Psoas muscle (tissue), 7 donors: ENCODE measurements at regions not wholly inside any gene's neighbourhood (a gene's known extent, or its start where the extent isn't known, plus 50 kb on each side); places are given as distances from the start of the nearest gene placed in this dataset.

ENCODE experiments used
- ATAC-seq, 4 donors: fragments of 200-7000 bp; cut with Tn5 transposase; one replicate each; pipeline ENCODE4 v1.9.1; 2020; ENCODE audit warnings: moderate library complexity in 3 of 4, mild to moderate bottlenecking in 2 of 4
- DNase-seq, 2 donors: peaks; one replicate each; pipeline ENCODE4 v3.0.0-alpha.2; 2020
- H3K27ac ChIP-seq: fragments of 200-600 bp; one replicate; pipeline ENCODE4 v1.8.0; 2022
- H3K27me3 ChIP-seq, 3 donors: fragments of 200-600 bp in 1 of 3; one replicate each; pipeline versions ENCODE4 v1.6.1 to v1.8.0; 2013 to 2022; ENCODE audit warnings: low read length in 2 of 3, mild to moderate bottlenecking in 2 of 3, moderate library complexity in 1 of 3; ENCODE audit not compliant: insufficient read depth in 3 of 3
- H3K36me3 ChIP-seq, 2 donors: fragments of 200-600 bp in 1 of 2; one replicate each; pipeline versions ENCODE4 v1.6.1 to v1.8.0; 2013 to 2022; ENCODE audit warnings: low read depth in 1 of 2, mild to moderate bottlenecking in 1 of 2, moderate library complexity in 1 of 2; ENCODE audit not compliant: insufficient read depth in 1 of 2
- H3K4me1 ChIP-seq: fragments of 200-600 bp; one replicate; pipeline ENCODE4 v1.8.0; 2022
- H3K4me3 ChIP-seq: fragments of 200-600 bp; one replicate; pipeline ENCODE4 v1.8.0; 2022; ENCODE audit warnings: mild to moderate bottlenecking
- H3K9me3 ChIP-seq: fragments of 200-600 bp; one replicate; pipeline ENCODE4 v1.8.0; 2022
- CTCF ChIP-seq: fragments of 200-600 bp; IDR thresholded peaks from one replicate; pipeline ENCODE4 v1.8.0; 2022; ENCODE audit warnings: antibody characterized with exemption
- WGBS, 3 donors: extraction: QIAGEN DNeasy Blood & Tissue Kit; methylation state at CpG; one replicate each; pipeline versions ENCODE4 v1.1.6 to v1.1.7; 2013; 5-methylcytosine and 5-hydroxymethylcytosine counted together
- intact Hi-C, 2 donors: fragments of 100-400 bp; cut with DNase I; formaldehyde crosslinking; loops; one replicate each; pipeline versions ENCODE4 v1.11.0 to v1.14.2; 2022
- donor health status: healthy with polysubstance abuse.
- donor health status: DM: no; HTN: no; CAD: no; lungs with moderate emphysema.
- donor health status: Bipolar disorder and iron deficiency.
- donor health status: healthy.
- donor health status: DM: yes; HTN: yes; CAD: no.
- donor health status: DM: no; HTN: no; CAD: no.
- donor health status: DM: yes; HTN: yes; CAD: no.

DNA sequence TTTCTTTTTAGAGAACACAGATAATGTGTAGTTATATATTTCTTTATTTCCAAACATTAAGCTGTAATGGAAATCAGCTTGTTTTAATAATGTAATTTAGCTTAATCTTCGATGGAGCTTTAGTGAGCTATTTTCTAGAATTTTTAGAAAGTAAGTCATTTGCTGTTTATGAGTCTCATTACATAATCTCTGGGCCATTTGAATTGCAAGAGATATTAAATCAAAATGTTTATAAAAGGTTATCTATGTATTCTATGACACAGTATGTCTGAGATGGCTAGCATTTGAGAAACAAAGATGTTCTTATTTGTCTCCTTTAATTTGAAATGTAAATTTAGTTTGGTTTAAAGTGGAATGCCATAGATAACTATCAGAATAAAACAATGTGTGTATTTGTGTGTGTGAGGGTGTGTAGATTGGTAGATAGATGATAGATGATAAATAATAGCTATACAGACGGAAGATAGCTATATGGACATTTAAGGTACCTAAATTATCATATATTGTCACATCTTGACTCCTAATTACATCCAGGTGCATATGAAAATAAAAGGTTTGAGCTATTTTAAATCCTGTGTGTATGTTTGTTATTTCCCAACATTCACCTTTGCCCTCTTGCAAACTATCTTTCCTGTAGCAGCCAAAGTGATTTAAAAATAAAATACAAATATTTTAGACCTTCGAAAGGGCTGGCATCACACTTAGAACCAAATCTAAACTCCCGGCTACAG, 478.0 kb upstream of the KLF6 start:
- H3K9me3 ChIP-seq = no peaks in the 10 kb centered on the region
- no peaks in the 10 kb centered on the region for H3K36me3 ChIP-seq
- 60 to 67% (median 60%) methylated on average over 4 of the region's 4 CpGs for WGBS, 3 donors
- DNase-seq (no peak), ATAC-seq (no peak)
- H3K27ac ChIP-seq = no peak overlapping the region
- H3K4me3 ChIP-seq = no peak overlapping the region
- TF ChIP-seq CTCF = no peak
- H3K4me1 ChIP-seq = peaks cover 12% of the 10 kb centered on the region
- intact Hi-C loops = no loop called here
- H3K27me3 ChIP-seq = no peaks in the 10 kb centered on the region

DNA sequence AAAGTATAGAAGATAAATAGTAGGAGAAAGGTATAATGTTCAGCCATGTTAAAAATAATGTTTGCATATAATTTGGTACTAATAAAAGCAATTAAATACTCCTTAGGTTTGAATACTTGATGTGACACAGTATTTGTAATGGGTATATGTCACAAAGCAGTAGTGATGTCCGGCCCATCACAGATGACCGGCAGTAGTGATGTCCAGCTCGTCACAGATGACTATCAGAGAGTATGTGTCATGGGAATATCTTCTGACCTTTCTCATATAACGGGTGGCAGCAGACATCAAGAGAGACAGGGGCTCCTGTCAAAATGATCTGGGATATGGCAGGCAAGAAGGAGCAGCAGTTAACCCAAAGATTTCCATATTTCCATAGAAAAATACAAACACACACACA, 477.4 kb upstream of the KLF6 start:
- Histone ChIP-seq H3K9me3 (no peaks in the 10 kb centered on the region), H3K4me1 (peaks cover 12% of the 10 kb centered on the region), H3K27me3 (no peaks in the 10 kb centered on the region), H3K36me3 (no peaks in the 10 kb centered on the region), H3K27ac (no peak overlapping the region), H3K4me3 (no peak overlapping the region)
- no peak for TF ChIP-seq CTCF
- DNase-seq (no peak), ATAC-seq (peak; percentile 64 to 80 (median 74))
- WGBS, 3 donors = 35 to 65% (median 44%) methylated on average over 4 of the region's 4 CpGs
- intact Hi-C loops = no loop called here

- ATAC-seq (peak; percentile 63 to 86 (median 78)), DNase-seq (no peak)
- Histone ChIP-seq H3K4me3 (no peak overlapping the region), H3K27ac (peak overlapping the region; percentile 34), H3K4me1 (peaks cover 12% of the 10 kb centered on the region), H3K9me3 (no peaks in the 10 kb centered on the region), H3K27me3 (no peaks in the 10 kb centered on the region), H3K36me3 (no peaks in the 10 kb centered on the region)
- intact Hi-C loops = no loop called here
- 58 to 68% (median 64%) methylated on average over 4 of the region's 4 CpGs for WGBS, 3 donors
- no peak for TF ChIP-seq CTCF
These were observed 475.6 kb upstream of the KLF6 start for GRCh38 chr10:4260483-4261124.

DNA sequence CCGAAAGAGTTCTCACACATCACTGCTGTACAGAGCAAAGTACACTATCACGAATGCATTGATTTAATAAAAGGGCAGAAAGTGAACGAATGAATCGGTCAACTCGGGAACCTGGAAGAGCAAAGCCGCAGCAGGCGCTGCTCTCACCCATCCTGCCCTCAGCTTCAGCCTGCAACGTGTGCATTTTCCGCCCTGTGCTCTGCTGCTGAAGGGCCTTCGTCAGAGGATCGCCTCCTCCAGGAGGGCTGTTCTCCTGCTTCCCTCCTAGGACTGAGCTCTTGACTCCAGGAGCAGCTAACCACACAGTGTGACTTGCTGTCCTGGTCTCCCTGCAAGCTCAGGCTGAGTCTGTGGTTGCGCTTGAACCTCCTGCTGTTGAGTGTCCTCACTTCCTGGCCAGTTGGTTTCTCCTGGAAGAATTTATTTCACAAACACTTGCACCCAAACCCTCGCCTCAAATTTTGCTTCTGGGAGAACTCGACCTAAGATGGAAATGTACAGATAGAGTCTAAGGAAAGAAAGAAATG, 473.0 kb upstream of the KLF6 start:
- Histone ChIP-seq H3K36me3 (no peaks in the 10 kb centered on the region), H3K4me3 (no peak overlapping the region), H3K27ac (no peak overlapping the region), H3K9me3 (no peaks in the 10 kb centered on the region), H3K27me3 (no peaks in the 10 kb centered on the region), H3K4me1 (peaks cover 19% of the 10 kb centered on the region)
- no peak for DNase-seq
- 92 to 95% (median 94%) methylated on average over 14 of the region's 14 CpGs for WGBS, 3 donors
- TF ChIP-seq CTCF = no peak
- ATAC-seq = no peak
- intact Hi-C loops = no loop called here
